ENCODE measurements at regions not wholly inside any gene's neighbourhood (a gene's known extent, or its start where the extent isn't known, plus 50 kb on each side); places are given as distances from the start of the nearest gene placed in this dataset.

- TF ChIP-seq ZBTB33 (IDR thresholded peaks at IDR 0.05) (no peak), ZBED1 (IDR thresholded peaks at IDR 0.05; ENCODE audit: borderline replicate concordance) (no peak), RCOR1 (conservative IDR thresholded peaks at IDR 0.05; ENCODE audit: low read depth, low read length) (no peak), ASH2L (IDR thresholded peaks at IDR 0.05; ENCODE audit: borderline replicate concordance, low read depth) (no peak), SMAD1 (IDR thresholded peaks at IDR 0.05; ENCODE audit: low read depth, partially characterized antibody) (peak; percentile 8), SMC3 (IDR thresholded peaks at IDR 0.05; ENCODE audit: borderline replicate concordance, low read length) (no peak; the same call in 1 of the 2 replicates), KDM1A (IDR thresholded peaks at IDR 0.05; ENCODE audit: borderline replicate concordance) (no peak), RFX5 (IDR thresholded peaks at IDR 0.05; ENCODE audit: low read depth, low read length) (no peak), PRDM15 (CRISPR knock-in tag; IDR thresholded peaks at IDR 0.05) (no peak), DPF2 (IDR thresholded peaks at IDR 0.05) (no peak), RAD21 (IDR thresholded peaks at IDR 0.05; ENCODE audit: insufficient read depth, low read depth, low read length) (0 out of 2 replicates have a peak, but pooled peaks have one; percentile 19), NFYB (IDR thresholded peaks at IDR 0.05; ENCODE audit: insufficient read depth, low read depth, low read length) (no peak), SUZ12 (IDR thresholded peaks at IDR 0.05; ENCODE audit: unreplicated experiment) (no peak), SKIL (IDR thresholded peaks at IDR 0.05; ENCODE audit: low read depth, poor library complexity, severe bottlenecking) (peak; percentile 47), SREBF1 (IDR thresholded peaks at IDR 0.05; ENCODE audit: low read length) (no peak), JUNB (IDR thresholded peaks at IDR 0.05) (peak; percentile 38; the same call in 1 of the 2 replicates), BCL3 (IDR thresholded peaks at IDR 0.05; ENCODE audit: borderline replicate concordance, insufficient read depth, low read depth, low read length, poor library complexity, severe bottlenecking) (peak; percentile 19), E2F8 (IDR thresholded peaks at IDR 0.05; ENCODE audit: low read depth, partially characterized antibody) (no peak)
Measured at GRCh38 chrX:10098270-10098713, 58.5 kb upstream of the CLCN4 start (continued).

All from GM12878 (cell line).